GM21526 (cell line): ENCODE measurements at regions not wholly inside any gene's neighbourhood (a gene's known extent, or its start where the extent isn't known, plus 50 kb on each side); places are given as distances from the start of the nearest gene placed in this dataset.
A peak's percentile ranks its signal among the peaks of the same experiment; 100 is the strongest.
"Not testable (repeated sequence)": the region's sequence is repeated elsewhere in the genome, so short reads cannot be mapped to it uniquely, and the experiment has no call there.

Experiments used
- ATAC-seq: cut with Tn5 transposase; IDR thresholded peaks from one replicate; pipeline ENCODE4 v1.9.1; 2021; ENCODE audit warnings: moderate library complexity; ENCODE audit not compliant: unreplicated experiment, low FRiP score

DNA sequence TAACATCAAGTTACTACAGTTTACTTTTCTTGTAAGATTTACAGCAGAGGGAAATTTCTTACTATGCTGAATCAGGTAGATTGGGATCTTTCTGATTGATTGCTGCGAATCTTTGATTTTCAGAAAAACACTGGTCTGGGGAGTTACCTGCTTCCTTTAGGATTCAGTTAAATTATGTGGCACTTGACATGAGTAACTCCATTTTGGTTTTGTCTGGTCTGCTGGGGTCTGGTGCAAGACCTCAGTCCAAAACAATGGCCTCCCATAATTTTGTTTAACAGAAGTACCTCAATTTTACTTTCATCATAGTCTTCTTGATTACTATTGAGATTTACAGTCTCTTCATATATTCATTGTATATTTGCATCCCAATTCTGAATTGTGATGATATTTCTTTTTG, 775.5 kb downstream of the TRIB2 start:
- no peak for ATAC-seq

DNA sequence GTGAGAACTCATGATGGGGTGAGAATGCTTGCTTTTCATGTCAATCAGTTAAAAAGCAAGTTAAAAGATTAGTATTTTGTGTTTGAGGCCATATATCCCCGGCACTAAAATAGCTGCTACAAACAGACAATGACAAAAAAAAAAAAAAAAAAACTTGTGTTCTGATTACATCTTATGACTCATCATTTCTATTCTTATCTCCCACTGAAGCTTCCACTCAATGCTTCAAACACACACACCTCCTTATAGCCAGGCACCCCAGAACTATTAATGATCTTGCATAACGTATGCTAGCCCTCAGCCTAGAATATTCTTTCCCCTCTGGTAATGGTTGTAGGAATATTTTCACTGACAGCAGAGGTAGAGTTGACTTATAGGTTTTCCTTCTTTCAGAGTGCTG, 778.3 kb downstream of the TRIB2 start:
- no peak for ATAC-seq

DNA sequence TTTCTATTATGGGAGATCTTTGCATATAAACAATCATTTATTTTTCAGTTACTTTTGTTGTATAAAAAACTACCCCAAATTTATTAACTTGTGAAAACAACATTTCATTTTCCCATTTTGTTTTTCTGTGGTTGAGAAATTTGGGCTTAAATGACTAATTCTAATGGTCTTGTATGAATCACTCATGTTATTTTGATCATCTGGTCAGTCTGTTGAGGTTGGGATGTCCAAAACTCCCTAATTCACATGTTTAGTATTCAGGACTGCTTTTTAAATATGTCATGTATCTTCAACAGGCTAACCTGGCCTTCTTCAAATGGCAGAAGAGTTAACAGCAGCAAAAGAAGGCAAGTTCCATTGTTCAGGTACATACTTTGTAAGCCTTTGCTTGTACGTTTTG, 788.1 kb downstream of the TRIB2 start:
- ATAC-seq = peak; percentile 59

DNA sequence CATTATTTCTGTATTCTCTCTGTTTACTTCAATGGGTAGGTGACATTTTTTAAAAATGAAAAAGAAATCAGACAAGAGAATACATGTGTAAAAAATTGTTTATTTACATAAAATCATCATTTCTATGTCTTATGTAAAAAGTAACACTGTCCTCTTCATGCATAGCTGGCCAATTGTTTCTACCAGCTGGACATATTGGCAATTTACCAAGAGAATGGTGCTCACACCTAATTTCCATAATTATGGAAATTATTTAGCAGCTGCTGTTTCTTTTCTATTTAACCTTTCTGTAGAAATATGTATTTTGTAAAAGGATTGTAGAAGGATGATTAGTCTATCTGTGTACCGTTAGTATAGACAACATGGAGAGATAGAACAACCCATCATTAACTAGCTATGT, 791.9 kb downstream of the TRIB2 start:
- ATAC-seq = no peak

DNA sequence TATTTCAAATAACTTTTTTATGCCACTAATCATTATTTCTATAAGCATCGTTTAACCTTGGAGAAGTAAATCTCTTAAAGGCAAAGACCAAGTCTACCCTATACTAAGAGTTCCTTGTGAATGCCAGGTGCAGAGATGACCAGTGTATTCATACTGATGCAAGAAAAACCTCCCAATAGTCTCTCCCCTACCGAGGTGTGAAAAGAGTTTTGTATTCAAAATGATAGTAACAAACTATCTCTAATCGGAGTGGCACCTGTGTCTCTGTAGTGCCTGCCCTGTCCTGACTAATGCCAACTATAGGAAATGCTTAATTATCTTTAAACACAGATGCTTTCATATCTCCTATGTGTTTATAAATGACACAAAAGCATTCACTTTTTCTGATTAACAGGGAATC, 798.5 kb downstream of the TRIB2 start:
- ATAC-seq = no peak

DNA sequence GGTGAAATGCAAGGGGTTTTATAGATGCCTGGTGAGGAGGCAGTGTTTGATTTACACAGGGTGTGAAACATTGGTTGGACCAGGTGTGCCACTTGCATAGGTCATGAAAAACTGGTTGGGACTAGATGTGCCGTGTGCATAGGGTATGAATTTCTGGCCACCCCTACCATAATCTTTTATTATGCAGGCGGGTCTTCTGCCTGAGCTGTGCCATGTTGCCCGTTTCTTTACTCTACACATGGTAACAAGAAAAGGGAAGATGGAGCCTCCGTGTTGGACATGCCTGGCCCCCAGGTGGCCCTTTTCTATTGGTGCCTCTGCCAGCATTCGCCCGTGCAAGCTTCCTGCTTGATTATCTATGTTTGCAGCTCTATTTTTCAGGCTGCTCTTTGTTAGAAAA, 805.4 kb downstream of the TRIB2 start:
- ATAC-seq = no peak

DNA sequence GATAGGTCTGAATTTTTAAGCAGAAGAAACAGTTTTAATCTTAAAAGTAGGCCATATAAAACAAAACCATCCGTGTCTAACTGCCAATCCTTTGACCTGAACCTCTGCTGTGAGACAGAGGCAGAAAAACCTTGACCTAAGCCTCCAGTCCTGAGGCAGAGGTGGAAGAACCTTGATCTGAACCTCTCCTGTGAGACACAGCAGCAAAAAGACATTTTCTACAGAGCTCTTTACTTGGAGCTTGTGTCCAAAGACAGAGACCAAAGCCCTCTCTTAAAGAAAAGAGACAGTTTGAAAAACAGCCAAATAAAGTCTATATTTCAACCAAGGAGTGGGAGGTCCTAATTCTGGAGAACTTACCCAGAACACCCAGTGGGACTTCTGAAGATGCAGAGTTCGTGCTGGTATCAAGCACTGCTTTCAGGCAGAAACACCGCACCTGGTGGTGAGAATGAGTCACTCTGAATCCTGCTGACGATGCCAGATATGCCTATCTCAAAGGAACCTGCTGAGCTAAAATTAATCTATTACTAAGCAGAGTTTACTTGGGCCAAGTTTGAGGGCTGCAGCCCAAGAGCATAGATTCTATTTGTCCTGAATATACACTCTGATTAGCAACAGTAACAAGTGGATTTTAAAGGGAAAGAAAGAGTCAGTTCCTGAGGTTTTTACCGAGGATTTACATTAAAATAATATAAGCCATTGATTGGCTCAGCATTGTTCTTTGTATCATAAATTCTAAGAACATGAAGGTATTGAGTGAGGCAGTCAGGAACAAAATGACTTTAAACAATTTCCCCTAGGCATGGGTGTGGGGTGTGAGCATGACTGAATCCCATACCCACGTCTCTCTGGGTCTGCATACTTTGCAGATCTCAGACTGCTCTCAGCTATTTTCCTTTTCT, 806.4 kb downstream of the TRIB2 start:
- peak; percentile 96 for ATAC-seq

DNA sequence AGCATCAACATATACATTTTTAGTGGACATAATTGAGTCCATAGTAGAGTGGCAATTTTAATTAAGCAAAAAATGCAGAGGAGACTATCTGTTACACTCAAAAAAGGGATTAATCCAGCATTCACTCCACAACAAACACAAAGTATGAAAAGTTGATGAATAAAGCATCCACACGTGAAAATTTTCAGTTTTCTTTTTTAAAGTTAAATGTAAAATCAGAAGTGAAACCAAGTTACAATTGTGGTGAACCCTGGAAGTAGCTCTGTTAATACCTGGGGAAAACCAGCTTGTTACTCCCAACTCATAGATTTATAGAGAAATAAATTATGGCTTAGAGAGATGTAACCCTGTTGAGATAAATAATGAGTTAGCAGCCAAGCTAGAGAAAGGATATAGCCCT, 807.8 kb downstream of the TRIB2 start:
- ATAC-seq = no peak

DNA sequence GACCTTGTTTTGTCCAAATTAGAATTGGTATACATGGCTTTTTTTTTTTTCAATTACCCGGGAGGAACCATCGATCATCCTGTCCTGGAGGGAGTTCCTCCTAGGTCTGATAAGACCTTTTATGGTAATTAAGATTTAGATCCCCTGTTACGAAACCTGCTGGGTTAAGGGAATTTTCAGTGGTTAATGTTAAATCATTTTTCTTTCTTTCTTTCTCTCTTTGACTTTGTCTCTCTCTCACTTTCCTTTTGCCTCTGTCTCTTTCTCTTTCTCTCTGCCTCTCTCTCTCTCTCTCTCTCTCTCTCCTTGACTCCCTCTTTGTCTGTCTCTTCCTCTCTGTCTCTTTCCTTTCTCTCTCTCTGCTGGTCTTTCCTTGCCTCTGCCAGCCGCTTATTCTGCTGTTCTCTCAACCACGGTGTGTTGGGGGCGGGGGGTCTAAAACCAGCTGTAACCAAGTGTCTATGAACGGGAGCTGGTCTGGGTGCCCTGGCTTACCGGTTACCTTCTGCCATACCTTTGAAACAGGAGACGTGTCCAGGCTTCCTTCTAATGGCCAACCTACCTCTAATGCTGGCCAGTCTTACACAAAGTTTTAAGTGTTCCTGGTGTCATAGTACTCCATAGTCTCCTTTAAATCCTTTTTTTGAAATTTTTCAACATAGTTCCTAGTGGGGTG, 815.1 kb downstream of the TRIB2 start:
- not testable (repeated sequence) for ATAC-seq

DNA sequence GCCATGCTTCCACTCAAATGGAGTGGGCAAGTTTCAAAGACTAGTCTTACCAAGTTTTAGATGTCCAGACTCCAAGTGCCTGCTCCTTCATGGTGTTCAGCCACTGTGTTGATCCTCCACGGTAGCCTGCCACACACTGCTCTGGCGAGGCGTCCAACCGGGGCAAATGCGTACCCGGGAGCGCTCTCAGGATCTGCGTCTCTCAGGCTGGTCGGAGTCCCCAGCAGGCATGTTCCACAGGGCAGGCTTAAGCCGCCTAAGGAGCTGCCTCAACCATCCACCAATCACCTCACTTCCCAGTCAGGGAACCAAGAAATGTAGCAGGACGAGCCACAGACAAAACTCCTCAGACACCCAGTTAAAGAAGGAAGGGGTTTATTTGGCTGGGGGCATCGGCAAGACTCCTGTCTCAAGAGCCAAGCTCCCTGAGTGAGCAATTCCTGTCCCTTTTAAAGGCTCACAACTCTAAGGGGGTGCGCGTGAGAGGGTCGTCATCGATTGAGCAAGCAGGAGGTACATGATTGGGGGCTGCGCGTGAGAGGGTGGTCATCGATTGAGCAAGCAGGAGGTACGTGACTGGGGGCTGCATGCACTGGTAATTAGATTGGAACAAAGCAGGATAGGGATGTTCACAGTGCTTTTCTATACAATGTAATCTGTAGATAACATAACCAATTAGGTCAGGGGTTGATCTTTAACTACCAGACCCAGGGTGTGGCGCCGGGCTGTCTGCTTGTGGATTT, 816.2 kb downstream of the TRIB2 start:
- not testable (repeated sequence) for ATAC-seq

DNA sequence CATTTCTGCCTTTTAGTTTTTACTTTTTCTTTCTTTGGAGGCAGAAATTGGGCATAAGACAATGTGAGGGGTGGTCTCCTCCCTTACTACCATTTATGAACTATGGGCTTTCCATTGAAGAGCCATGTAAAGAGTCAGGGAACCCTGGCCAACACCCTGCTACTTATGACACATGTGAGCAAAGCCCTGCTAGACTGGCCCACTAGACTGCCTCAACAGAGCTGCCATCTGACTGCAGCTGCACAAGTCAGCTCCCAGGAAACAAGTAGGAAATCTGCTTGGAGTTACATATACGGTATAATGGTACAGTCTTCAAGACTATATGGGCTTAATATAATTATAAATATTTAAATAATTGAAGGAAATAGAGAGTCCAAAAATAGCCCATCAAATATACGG, 816.8 kb downstream of the TRIB2 start:
- no peak for ATAC-seq

DNA sequence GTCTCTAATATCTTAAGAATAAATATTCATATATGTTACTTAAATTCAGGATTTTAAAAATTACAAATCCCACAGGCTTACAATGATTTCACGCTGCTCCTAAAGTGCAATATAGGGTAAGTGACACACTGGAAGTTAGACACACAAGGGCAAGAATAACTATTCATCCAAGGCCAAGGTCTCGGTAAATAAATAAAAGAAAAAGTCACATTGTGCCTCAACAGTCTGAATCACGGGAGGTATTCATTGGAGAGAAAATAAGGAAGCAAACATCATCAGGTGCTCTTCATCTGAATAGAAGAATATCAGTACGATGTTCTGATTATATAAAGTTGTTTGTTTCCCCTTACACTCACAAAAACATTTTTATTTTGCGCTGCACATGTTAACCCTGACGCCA, 820.2 kb downstream of the TRIB2 start:
- ATAC-seq = no peak

DNA sequence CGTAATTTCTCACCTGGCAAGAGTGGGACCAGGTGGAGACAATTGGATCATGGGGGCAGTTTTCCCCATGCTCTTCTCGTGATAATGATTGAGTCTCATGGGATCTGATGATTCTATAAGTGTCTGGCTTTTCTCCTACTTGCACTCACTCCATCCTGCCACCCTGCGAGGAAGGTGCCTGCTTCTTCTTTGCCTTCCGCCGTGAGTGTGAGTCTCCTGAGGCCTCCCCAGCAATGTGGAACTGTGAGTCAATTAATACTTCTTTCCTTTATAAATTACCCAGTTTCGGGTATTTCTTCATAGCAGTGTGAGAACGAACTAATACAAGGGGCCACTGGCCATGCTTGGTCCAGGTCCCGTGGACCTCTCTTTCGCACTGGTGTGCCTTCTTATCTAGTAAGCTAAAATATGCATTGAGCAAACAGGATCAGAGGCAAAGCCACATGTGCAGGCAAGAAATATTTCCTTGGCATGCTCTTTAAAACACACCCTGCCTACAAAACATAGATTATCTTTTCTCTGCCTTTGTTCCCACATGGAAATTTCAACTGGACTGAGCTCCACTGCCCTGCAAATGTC, 821.1 kb downstream of the TRIB2 start:
- no peak for ATAC-seq

DNA sequence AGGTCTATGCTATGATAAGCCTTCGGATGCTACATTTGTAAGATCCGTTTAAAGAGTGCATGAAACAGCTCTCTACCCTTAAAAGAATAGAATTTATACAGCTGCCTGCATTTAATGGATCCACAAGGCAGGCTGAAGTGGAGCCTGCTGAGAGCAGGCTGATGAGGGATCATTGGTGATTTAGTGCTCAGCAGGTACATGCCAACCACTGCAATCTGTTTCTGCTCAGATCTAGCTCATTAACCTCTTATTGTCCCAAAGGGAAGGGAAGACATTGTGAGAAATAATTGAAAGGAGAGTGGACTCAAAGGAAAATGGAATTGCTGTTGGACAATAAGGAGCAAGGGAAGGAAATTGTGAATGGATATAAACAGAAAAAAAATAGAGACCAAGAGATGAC, 822.6 kb downstream of the TRIB2 start:
- no peak for ATAC-seq

DNA sequence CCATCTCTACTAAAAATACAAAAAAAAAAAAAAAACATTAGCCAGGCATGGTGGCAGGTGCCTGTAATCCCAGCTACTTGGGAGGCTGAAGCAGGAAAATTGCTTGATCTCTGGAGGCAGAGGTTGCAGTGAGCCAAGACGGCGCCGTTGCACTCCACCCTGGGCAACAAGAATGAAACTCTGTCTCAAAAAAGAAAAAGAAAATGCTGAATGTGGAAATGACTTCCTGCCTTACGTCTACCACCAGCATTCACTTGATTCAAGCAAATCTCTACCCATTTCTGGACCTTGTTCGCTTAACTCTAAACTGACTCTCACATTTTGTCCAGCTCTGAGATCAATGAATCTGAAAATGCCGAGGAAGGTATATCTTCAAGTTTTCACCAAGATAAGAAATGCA, 825.3 kb downstream of the TRIB2 start:
- ATAC-seq = no peak

DNA sequence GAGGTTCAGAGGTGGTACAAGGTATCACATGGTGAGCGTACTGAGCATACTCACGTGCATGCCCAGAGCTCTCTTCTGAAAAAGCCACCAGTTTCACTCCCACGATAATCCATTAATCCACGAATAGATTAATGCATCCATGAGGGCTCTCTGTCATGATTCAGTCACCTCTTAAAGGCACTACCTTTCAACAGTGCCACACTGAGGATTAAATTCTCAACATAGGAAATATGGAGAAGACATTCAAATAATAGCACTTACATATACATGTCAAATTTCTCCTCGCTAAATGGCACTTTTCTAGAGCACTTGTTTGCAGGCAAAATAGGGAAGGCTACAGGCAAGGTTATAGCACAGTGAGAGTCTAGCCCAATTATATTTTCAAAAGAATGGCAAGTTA, 825.9 kb downstream of the TRIB2 start:
- ATAC-seq = no peak

DNA sequence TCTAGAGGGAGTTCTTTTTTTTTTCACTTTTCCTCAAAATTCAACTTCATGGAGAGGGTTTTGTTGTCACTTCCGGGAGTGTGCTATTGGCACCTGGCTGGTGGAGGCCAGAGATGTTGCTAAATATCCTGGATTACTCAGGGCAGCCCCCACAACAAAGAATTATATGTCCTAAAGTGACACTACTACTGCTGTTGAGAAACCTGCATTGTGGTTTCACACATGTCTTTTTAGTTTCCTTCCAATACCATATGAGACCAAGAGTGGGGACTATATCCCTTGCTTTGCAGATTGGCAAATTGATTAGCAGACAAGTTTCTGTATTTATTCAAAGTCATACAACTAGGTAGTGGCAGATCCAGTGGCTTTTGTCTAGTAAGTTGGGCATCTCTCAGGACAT, 826.8 kb downstream of the TRIB2 start:
- ATAC-seq = peak; percentile 77

DNA sequence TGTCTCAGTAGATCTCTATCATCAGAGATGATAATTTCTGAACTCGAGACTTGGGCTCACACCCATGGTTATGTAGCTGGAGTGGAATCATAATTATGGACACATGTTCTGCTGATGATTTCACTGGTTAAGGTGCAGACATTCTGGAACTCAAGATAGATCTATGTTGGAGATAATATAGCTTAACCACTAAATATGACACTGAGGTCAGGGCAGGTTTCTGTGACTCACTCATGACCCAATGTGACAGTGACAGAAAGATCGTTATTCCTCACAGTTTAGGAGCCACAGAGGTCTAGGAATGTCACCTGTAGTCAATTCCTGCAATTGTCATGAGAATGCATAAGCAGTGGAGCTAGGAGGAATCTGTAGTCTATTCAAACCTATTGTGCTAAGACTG, 828.6 kb downstream of the TRIB2 start:
- no peak for ATAC-seq

DNA sequence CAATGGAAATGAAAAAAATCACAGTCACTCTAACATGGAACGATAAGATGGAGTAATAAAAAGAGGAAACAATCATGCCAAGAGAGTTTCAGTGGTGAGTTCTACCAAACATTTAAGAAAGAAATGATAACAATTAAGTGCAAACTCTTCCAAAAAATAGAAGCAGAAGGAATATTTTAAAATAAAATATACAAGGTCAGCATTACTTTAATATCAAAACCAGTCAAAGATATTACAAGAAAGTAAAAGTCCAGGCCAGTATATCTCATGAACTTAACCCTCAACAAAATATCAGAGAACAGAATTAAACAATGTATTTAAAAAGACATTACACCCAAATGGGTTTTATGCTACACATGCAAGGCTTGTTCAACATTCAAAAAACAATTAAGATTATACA, 829.4 kb downstream of the TRIB2 start:
- ATAC-seq = no peak

DNA sequence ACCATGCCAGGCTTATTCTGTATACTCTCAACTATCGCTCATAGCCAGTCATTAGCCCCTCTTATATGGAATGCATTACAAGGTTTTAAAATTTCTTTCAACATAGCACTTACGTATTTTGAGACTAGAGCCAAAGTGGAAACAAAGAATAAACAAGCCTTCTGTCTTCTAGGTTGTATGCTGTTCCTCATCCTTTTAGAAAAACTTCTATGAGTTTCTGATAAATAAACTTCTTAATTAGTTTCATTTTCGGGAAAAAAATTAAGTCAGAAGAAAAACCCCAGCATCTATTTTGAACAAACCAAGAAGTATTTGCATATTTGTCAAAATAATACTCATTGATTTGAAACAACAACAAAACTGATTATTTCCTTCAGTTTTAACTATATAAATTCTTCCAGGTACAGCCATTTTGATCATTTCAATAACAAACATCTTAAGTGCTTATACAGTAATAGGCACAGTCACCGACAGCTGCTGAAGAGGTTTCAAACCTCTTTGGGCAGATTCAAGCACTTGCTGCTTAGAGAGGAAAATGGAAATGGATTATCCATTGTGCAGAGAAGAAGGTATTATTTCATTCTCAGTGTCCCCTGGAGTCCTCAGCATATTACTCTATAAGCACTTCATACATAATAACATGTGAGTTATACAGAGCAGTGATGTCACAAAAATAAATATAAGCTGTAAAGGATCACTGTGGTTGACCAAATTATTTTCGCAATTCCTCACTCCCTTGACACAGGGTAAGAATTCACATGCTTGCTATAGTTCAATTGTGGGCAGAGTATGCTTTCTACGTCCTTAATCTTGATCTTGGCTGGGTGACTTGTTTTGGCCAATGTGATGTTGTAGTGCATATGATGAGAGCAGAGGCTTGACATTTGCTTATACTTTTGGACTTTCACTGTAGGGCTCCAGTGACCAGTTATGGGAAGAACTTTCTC, 833.8 kb downstream of the TRIB2 start:
- no peak for ATAC-seq
